Fibroblast of lung (primary cell): ENCODE measurements at regions not wholly inside any gene's neighbourhood (a gene's known extent, or its start where the extent isn't known, plus 50 kb on each side); places are given as distances from the start of the nearest gene placed in this dataset.

Source experiments
- DNase-seq, 2 donors: peaks; one replicate each; pipeline versions ENCODE4 v3.0.0 to v3.0.0-alpha.2; 2010; ENCODE audit warnings: low read depth in 2 of 2
- H2AFZ ChIP-seq: 2 replicates; pipeline ENCODE4 v1.5.1; 2012; ENCODE audit warnings: low read length, control low read depth, inconsistent platforms
- H3K27ac ChIP-seq: 2 replicates; pipeline ENCODE4 v1.5.1; 2011; ENCODE audit warnings: low read length, control low read depth; ENCODE audit not compliant: insufficient read depth
- H3K27me3 ChIP-seq: 2 replicates; pipeline ENCODE4 v1.5.1; 2011; ENCODE audit warnings: mild to moderate bottlenecking, low read length; ENCODE audit not compliant: control insufficient read depth, insufficient read depth
- H3K36me3 ChIP-seq: 2 replicates; pipeline ENCODE4 v1.5.1; 2011; ENCODE audit warnings: low read length; ENCODE audit not compliant: control insufficient read depth, insufficient read depth
- H3K4me1 ChIP-seq: 2 replicates; pipeline ENCODE4 v1.5.1; 2011; ENCODE audit warnings: low read length; ENCODE audit not compliant: control insufficient read depth, insufficient read depth; ENCODE audit errors: extremely low read depth
- H3K4me2 ChIP-seq: 2 replicates; pipeline ENCODE4 v1.5.1; 2011; ENCODE audit warnings: low read length, control low read depth; ENCODE audit not compliant: insufficient read depth; ENCODE audit errors: extremely low read depth
- H3K4me3 ChIP-seq, 4 experiments: fragments of 200-600 bp in 1 of 4; sonication (generic) in 1 of 4; replicated peaks in 1 of 4; 2 replicates each; pipeline ENCODE4 v1.5.1; 2011 to 2016; ENCODE audit warnings: low read length in 4 of 4, low read depth in 3 of 4, mild to moderate bottlenecking in 3 of 4, control low read depth in 2 of 4, inconsistent platforms in 1 of 4, mixed read lengths in 1 of 4; ENCODE audit not compliant: insufficient read depth in 1 of 4; ENCODE audit errors: control extremely low read depth in 1 of 4
- H3K79me2 ChIP-seq: 2 replicates; pipeline ENCODE4 v1.5.1; 2012; ENCODE audit warnings: mild to moderate bottlenecking, low read length, inconsistent platforms; ENCODE audit not compliant: control insufficient read depth, insufficient read depth
- H3K9ac ChIP-seq: 2 replicates; pipeline ENCODE4 v1.5.1; 2011; ENCODE audit warnings: mild to moderate bottlenecking, low read length, control low read depth; ENCODE audit not compliant: insufficient read depth
- H3K9me3 ChIP-seq: 2 replicates; pipeline ENCODE4 v1.5.1; 2012; ENCODE audit warnings: low read depth, low read length; ENCODE audit not compliant: control insufficient read depth, insufficient read depth
- H4K20me1 ChIP-seq: 2 replicates; pipeline ENCODE4 v1.5.1; 2011; ENCODE audit warnings: low read length; ENCODE audit not compliant: control insufficient read depth, insufficient read depth; ENCODE audit errors: extremely low read depth
- EZH2 ChIP-seq: IDR thresholded peaks from 2 replicates; pipeline ENCODE4 v1.5.1; 2012; ENCODE audit warnings: low read length, control low read depth, mild to moderate bottlenecking; ENCODE audit errors: missing control alignments
- TF ChIP-seq, protein P1 (sequence below), 2 donors: IDR thresholded peaks in 1 of 2; conservative IDR thresholded peaks in 1 of 2; 1 replicate in 1 of 2; 2 replicates in 1 of 2; pipeline ENCODE4 v1.5.1; 2011 to 2012; ENCODE audit warnings: low read length in 2 of 2, control low read depth in 1 of 2, inconsistent platforms in 1 of 2, low read depth in 1 of 2, mild to moderate bottlenecking in 1 of 2

DNA sequence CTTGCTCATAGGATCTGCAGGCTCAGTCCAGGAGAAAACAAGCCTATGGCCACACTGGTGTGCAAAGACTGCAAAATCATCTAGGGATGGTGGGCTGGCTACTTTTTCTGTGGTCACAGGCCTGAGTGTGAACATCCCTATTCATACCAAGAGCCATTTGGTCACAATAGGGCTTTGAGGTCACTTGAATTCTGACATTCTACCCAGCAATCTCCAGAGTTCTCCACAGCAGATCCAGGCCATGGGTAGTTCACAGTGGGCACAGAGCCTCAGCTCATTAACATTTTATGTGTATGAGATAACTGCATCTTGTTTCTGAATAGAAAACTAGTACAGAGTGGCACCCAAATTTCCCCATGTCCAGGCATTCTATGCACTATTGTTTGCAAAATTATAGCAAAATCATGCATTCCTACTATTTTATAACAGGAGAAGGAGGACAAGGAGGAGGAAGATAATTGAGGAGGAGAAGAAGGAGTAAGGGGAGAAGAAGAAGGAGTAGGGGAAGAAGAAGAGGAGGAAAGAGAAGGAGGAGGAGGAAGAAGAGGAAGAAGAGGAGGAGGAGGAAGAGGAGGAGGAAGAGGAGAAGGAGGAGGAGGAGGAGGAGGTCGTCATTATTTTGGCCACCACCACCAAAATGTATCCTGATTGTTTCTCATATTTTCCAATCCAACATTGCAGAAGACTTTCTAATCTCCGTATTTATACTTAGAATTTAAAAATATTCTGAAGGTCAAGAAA is 129.0 kb downstream of the SEMA6D start:
- Histone ChIP-seq H3K36me3 (no peaks in the 10 kb centered on the region), H4K20me1 (no peaks in the 10 kb centered on the region), H3K79me2 (no peaks in the 10 kb centered on the region), H3K4me2 (no peak overlapping the region), H3K27me3 (no peaks in the 10 kb centered on the region), H3K27ac (no peak overlapping the region), H3K9me3 (no peaks in the 10 kb centered on the region), H2AFZ (no peak overlapping the region), H3K4me1 (no peaks in the 10 kb centered on the region), H3K9ac (no peak overlapping the region), H3K4me3 (no peak overlapping the region)
- DNase-seq = no peak
- TF ChIP-seq EZH2 = no peak
- TF ChIP-seq, protein P1, sequence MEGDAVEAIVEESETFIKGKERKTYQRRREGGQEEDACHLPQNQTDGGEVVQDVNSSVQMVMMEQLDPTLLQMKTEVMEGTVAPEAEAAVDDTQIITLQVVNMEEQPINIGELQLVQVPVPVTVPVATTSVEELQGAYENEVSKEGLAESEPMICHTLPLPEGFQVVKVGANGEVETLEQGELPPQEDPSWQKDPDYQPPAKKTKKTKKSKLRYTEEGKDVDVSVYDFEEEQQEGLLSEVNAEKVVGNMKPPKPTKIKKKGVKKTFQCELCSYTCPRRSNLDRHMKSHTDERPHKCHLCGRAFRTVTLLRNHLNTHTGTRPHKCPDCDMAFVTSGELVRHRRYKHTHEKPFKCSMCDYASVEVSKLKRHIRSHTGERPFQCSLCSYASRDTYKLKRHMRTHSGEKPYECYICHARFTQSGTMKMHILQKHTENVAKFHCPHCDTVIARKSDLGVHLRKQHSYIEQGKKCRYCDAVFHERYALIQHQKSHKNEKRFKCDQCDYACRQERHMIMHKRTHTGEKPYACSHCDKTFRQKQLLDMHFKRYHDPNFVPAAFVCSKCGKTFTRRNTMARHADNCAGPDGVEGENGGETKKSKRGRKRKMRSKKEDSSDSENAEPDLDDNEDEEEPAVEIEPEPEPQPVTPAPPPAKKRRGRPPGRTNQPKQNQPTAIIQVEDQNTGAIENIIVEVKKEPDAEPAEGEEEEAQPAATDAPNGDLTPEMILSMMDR (conservative IDR thresholded peaks at IDR 0.05 in 1 of 2, IDR thresholded peaks at IDR 0.05 in 1 of 2; ENCODE audit: low read depth in 1 of 2, low read length in 2 of 2) = no peak

DNA sequence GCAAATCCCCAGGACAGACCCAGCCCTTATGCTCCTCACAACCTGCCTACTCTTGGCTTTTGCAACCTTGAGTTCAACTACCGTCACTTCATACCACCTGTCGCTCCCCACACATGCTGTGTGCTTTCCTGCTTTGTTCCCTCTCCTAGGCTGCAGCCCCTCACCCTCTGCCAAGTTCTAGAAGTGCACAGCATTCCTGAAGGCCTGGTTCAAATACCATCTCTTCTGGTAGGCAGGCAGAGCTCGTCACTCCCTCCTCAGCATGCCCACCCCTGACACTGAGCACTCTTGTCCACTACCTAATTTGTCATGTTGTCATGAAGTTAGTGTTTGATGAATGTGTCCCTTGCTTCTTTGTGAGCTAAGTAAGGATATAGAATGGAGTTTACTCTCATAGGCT is 129.6 kb downstream of the SEMA6D start:
- H3K4me2 ChIP-seq = no peak overlapping the region
- H3K4me3 ChIP-seq = no peak overlapping the region
- H3K27me3 ChIP-seq = no peaks in the 10 kb centered on the region
- no peak for TF ChIP-seq EZH2
- TF ChIP-seq, protein P1 (conservative IDR thresholded peaks at IDR 0.05 in 1 of 2, IDR thresholded peaks at IDR 0.05 in 1 of 2; ENCODE audit: low read depth in 1 of 2, low read length in 2 of 2) = no peak
- H3K9me3 ChIP-seq = no peaks in the 10 kb centered on the region
- no peak for DNase-seq
- no peaks in the 10 kb centered on the region for H3K79me2 ChIP-seq
- no peaks in the 10 kb centered on the region for H3K4me1 ChIP-seq
- no peak overlapping the region for H3K27ac ChIP-seq
- no peak overlapping the region for H3K9ac ChIP-seq
- no peak overlapping the region for H2AFZ ChIP-seq
- no peaks in the 10 kb centered on the region for H4K20me1 ChIP-seq
- H3K36me3 ChIP-seq = no peaks in the 10 kb centered on the region

DNA sequence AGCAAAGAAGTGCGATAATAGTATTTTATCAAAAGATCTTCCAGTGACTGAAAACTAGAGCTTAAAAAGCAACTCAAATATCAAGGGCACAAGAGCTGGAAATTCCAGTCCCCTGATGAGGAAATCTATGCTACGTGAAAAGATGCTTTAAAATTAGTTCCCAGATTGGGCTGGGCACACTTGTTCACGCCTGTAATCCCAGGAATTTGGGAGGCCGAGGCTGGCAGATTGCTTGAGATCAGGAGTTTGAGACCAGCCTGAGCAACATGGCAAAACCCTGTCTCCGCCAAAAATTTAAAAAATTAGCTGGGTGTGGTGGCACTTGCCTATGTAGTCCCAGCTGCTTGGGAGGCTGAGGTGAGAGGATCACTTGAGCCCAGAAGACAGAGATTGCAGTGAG is 138.8 kb downstream of the SEMA6D start:
- Histone ChIP-seq H3K79me2 (no peaks in the 10 kb centered on the region), H3K9me3 (no peaks in the 10 kb centered on the region), H3K27me3 (no peaks in the 10 kb centered on the region), H2AFZ (no peak overlapping the region), H3K4me1 (no peaks in the 10 kb centered on the region), H3K4me2 (no peak overlapping the region), H3K4me3 (no peak overlapping the region), H3K36me3 (no peaks in the 10 kb centered on the region), H3K27ac (no peak overlapping the region), H3K9ac (no peak overlapping the region), H4K20me1 (no peaks in the 10 kb centered on the region)
- DNase-seq = no peak
- TF ChIP-seq, protein P1 (conservative IDR thresholded peaks at IDR 0.05 in 1 of 2, IDR thresholded peaks at IDR 0.05 in 1 of 2; ENCODE audit: low read depth in 1 of 2, low read length in 2 of 2) = no peak
- no peak for TF ChIP-seq EZH2
